ENCODE measurements at regions not wholly inside any gene's neighbourhood (a gene's known extent, or its start where the extent isn't known, plus 50 kb on each side); places are given as distances from the start of the nearest gene placed in this dataset.

DNA sequence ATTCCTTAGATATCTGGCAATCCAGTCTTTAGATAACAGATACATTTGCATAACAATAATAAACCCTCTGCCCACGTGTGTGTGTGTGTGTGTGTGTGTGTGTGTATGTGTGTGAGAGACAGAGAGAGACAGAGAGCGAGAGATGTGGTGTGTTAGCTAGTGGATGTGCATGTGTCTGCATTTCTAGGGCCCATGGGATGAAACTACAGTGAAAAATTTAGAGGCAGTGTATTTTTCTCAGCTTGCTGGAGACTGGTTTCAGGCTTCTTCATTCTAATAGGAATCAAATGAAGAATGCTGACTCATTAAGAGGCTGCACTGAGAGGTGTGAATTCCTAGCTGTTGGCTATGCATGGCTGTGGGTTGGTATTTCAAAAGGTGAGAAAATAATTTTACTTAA lies 303.2 kb downstream of the LMX1A start:
- Histone ChIP-seq H3K27ac (ENCODE audit: low read depth in 2 of 2, low read length in 1 of 2) (no peak overlapping the region), H3K79me2 (ENCODE audit: insufficient read depth) (no peaks in the 10 kb centered on the region), H3K4me1 (ENCODE audit: control insufficient read depth in 1 of 2, insufficient read depth in 2 of 2, low read depth in 1 of 2, low read length in 1 of 2) (no peaks in the 10 kb centered on the region), H3F3A (replicated peaks; ENCODE audit: insufficient read depth) (no peaks in the 10 kb centered on the region), H4K20me1 (ENCODE audit: insufficient read depth) (no peaks in the 10 kb centered on the region), H3K4me2 (no peak overlapping the region), H3K4me3 (ENCODE audit: low read depth in 2 of 2, low read length in 1 of 2) (no peak overlapping the region), H3K36me3 (replicated peaks in 1 of 2; ENCODE audit: control insufficient read depth in 1 of 2, insufficient read depth in 2 of 2, low read length in 1 of 2) (no peaks in the 10 kb centered on the region), H3K9me3 (no peaks in the 10 kb centered on the region), H3K9me2 (no peaks in the 10 kb centered on the region), H2AFZ (ENCODE audit: low read depth) (no peak overlapping the region), H3K27me3 (ENCODE audit: insufficient read depth) (no peaks in the 10 kb centered on the region), H3K9ac (no peak overlapping the region)
- CTCF ChIA-PET = interaction anchor here (1.9 kb wide), 1 partner anchor 20 kb away, joined by 7 read pairs; no protein-coding TSS in a partner anchor
- DNase-seq = no peak
- 10% methylated on average over 2 of the region's 2 CpGs for WGBS (ENCODE audit: low lambda C conversion rate)
- POLR2A ChIA-PET = no interaction called here
- TF ChIP-seq, protein P1, sequence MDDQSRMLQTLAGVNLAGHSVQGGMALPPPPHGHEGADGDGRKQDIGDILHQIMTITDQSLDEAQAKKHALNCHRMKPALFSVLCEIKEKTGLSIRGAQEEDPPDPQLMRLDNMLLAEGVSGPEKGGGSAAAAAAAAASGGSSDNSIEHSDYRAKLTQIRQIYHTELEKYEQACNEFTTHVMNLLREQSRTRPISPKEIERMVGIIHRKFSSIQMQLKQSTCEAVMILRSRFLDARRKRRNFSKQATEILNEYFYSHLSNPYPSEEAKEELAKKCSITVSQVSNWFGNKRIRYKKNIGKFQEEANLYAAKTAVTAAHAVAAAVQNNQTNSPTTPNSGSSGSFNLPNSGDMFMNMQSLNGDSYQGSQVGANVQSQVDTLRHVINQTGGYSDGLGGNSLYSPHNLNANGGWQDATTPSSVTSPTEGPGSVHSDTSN (IDR thresholded peaks at IDR 0.05) = no peak
- TF ChIP-seq RFX5 (IDR thresholded peaks at IDR 0.05; ENCODE audit: low read length) (no peak), MXI1 (IDR thresholded peaks at IDR 0.05; ENCODE audit: low read depth, low read length) (no peak), TEAD4 (IDR thresholded peaks at IDR 0.05; ENCODE audit: borderline replicate concordance, insufficient read depth) (no peak), GABPA (IDR thresholded peaks at IDR 0.05; ENCODE audit: low read depth) (no peak), FOXM1 (IDR thresholded peaks at IDR 0.05; ENCODE audit: low read depth) (no peak), FOSL2 (IDR thresholded peaks at IDR 0.05; ENCODE audit: borderline replicate concordance, low read depth) (no peak), SIN3A (IDR thresholded peaks at IDR 0.05; ENCODE audit: borderline replicate concordance, low read depth, low read length) (no peak), REST (IDR thresholded peaks at IDR 0.05; ENCODE audit: low read depth, low read length) (no peak), ZBTB33 (IDR thresholded peaks at IDR 0.05; ENCODE audit: borderline replicate concordance, low read depth) (no peak), GATA2 (CRISPR knock-in tag; IDR thresholded peaks at IDR 0.05) (no peak), JUND (IDR thresholded peaks at IDR 0.05) (no peak), FOXJ3 (CRISPR knock-in tag; IDR thresholded peaks at IDR 0.05) (no peak), EP300 (IDR thresholded peaks at IDR 0.05; ENCODE audit: borderline replicate concordance in 1 of 2, low read depth in 1 of 2, low read length in 1 of 2) (no peak), MAX (IDR thresholded peaks at IDR 0.05; ENCODE audit: low read depth) (no peak), EZH2phosphoT487 (IDR thresholded peaks at IDR 0.05; ENCODE audit: borderline replicate concordance, low read depth) (no peak), USF2 (IDR thresholded peaks at IDR 0.05; ENCODE audit: borderline replicate concordance, low read depth, low read length) (no peak), TCF12 (IDR thresholded peaks at IDR 0.05) (no peak), CHD2 (IDR thresholded peaks at IDR 0.05; ENCODE audit: low read length, partially characterized antibody) (no peak), TAF1 (IDR thresholded peaks at IDR 0.05; ENCODE audit: borderline replicate concordance, low read depth, low read length) (no peak)
